IPS-15b (cell line): ENCODE measurements at regions not wholly inside any gene's neighbourhood (a gene's known extent, or its start where the extent isn't known, plus 50 kb on each side); places are given as distances from the start of the nearest gene placed in this dataset.

Experiments used
- H3K27me3 ChIP-seq: one replicate; pipeline ENCODE4 v1.6.1; 2013; ENCODE audit warnings: low read length; ENCODE audit not compliant: control insufficient read depth, insufficient read depth
- H3K36me3 ChIP-seq: one replicate; pipeline ENCODE4 v1.6.1; 2013; ENCODE audit warnings: low read length; ENCODE audit not compliant: control insufficient read depth, insufficient read depth
- H3K4me1 ChIP-seq: one replicate; pipeline ENCODE4 v1.6.1; 2013; ENCODE audit warnings: mild to moderate bottlenecking, low read length; ENCODE audit not compliant: control insufficient read depth, insufficient read depth
- H3K4me3 ChIP-seq: one replicate; pipeline ENCODE4 v1.5.1; 2013; ENCODE audit warnings: low read depth, low read length
- H3K9ac ChIP-seq: one replicate; pipeline ENCODE4 v1.6.1; 2013; ENCODE audit warnings: low read depth, mild to moderate bottlenecking, low read length
- H3K9me3 ChIP-seq: one replicate; pipeline ENCODE4 v1.6.1; 2013; ENCODE audit warnings: mild to moderate bottlenecking, low read length; ENCODE audit not compliant: control insufficient read depth, insufficient read depth

- Histone ChIP-seq H3K4me1 (no peaks in the 10 kb centered on the region), H3K9me3 (no peaks in the 10 kb centered on the region), H3K4me3 (no peak overlapping the region), H3K36me3 (no peaks in the 10 kb centered on the region), H3K27me3 (no peaks in the 10 kb centered on the region), H3K9ac (no peak overlapping the region)
Measured at GRCh38 chr4:19368800-19369199, 882.9 kb upstream of the SLIT2 start.

- H3K9me3 ChIP-seq, result no peaks in the 10 kb centered on the region
- no peak overlapping the region for H3K9ac ChIP-seq
- no peaks in the 10 kb centered on the region for H3K36me3 ChIP-seq
Measured at GRCh38 chr4:19366916-19367315, 884.8 kb upstream of the SLIT2 start.

GRCh38 chr4:19358015-19358414 lies 893.7 kb upstream of the SLIT2 start:
- Histone ChIP-seq H3K4me3 (no peak overlapping the region), H3K4me1 (no peaks in the 10 kb centered on the region), H3K36me3 (no peaks in the 10 kb centered on the region)

More at GRCh38 chr4:19366916-19367315, 884.8 kb upstream of the SLIT2 start:
- H3K27me3 ChIP-seq, result no peaks in the 10 kb centered on the region
- no peak overlapping the region for H3K4me3 ChIP-seq
- no peaks in the 10 kb centered on the region for H3K4me1 ChIP-seq

GRCh38 chr4:19349416-19349815 lies 902.3 kb upstream of the SLIT2 start:
- Histone ChIP-seq H3K4me1 (no peaks in the 10 kb centered on the region), H3K9me3 (no peaks in the 10 kb centered on the region), H3K36me3 (no peaks in the 10 kb centered on the region), H3K27me3 (no peaks in the 10 kb centered on the region), H3K9ac (no peak overlapping the region), H3K4me3 (no peak overlapping the region)

More at GRCh38 chr4:19358015-19358414, 893.7 kb upstream of the SLIT2 start:
- Histone ChIP-seq H3K9ac (no peak overlapping the region), H3K27me3 (no peaks in the 10 kb centered on the region), H3K9me3 (no peaks in the 10 kb centered on the region)

- H3K9me3 ChIP-seq, result no peaks in the 10 kb centered on the region
- H3K4me1 ChIP-seq, result no peaks in the 10 kb centered on the region
- no peak overlapping the region for H3K4me3 ChIP-seq
- H3K36me3 ChIP-seq, result no peaks in the 10 kb centered on the region
- H3K27me3 ChIP-seq, result no peaks in the 10 kb centered on the region
- H3K9ac ChIP-seq, result no peak overlapping the region
Measured at GRCh38 chr4:19348746-19349145, 903.0 kb upstream of the SLIT2 start.

- H3K36me3 ChIP-seq, result no peaks in the 10 kb centered on the region
- H3K9me3 ChIP-seq, result no peaks in the 10 kb centered on the region
- no peaks in the 10 kb centered on the region for H3K4me1 ChIP-seq
- no peaks in the 10 kb centered on the region for H3K27me3 ChIP-seq
- no peak overlapping the region for H3K4me3 ChIP-seq
- no peak overlapping the region for H3K9ac ChIP-seq
Measured at GRCh38 chr4:19346636-19347035, 905.1 kb upstream of the SLIT2 start.

- no peak overlapping the region for H3K9ac ChIP-seq
- H3K4me3 ChIP-seq, result no peak overlapping the region
- H3K27me3 ChIP-seq, result no peaks in the 10 kb centered on the region
- H3K36me3 ChIP-seq, result no peaks in the 10 kb centered on the region
- H3K9me3 ChIP-seq, result no peaks in the 10 kb centered on the region
- no peaks in the 10 kb centered on the region for H3K4me1 ChIP-seq
Measured at GRCh38 chr4:19329631-19330030, 922.1 kb upstream of the SLIT2 start.

GRCh38 chr4:19329077-19329476 lies 922.6 kb upstream of the SLIT2 start:
- Histone ChIP-seq H3K9ac (no peak overlapping the region), H3K4me1 (no peaks in the 10 kb centered on the region), H3K9me3 (no peaks in the 10 kb centered on the region), H3K27me3 (no peaks in the 10 kb centered on the region), H3K4me3 (no peak overlapping the region), H3K36me3 (no peaks in the 10 kb centered on the region)

- Histone ChIP-seq H3K9ac (no peak overlapping the region), H3K27me3 (no peaks in the 10 kb centered on the region), H3K9me3 (no peaks in the 10 kb centered on the region), H3K36me3 (no peaks in the 10 kb centered on the region), H3K4me1 (no peaks in the 10 kb centered on the region), H3K4me3 (no peak overlapping the region)
Measured at GRCh38 chr4:19327364-19327763, 924.3 kb upstream of the SLIT2 start.

- Histone ChIP-seq H3K4me3 (no peak overlapping the region), H3K9me3 (no peaks in the 10 kb centered on the region), H3K9ac (no peak overlapping the region), H3K4me1 (no peaks in the 10 kb centered on the region), H3K36me3 (no peaks in the 10 kb centered on the region), H3K27me3 (no peaks in the 10 kb centered on the region)
Measured at GRCh38 chr4:19324184-19324583, 927.5 kb upstream of the SLIT2 start.

GRCh38 chr4:19319607-19320006 lies 932.1 kb upstream of the SLIT2 start:
- Histone ChIP-seq H3K27me3 (no peaks in the 10 kb centered on the region), H3K4me3 (no peak overlapping the region), H3K9ac (no peak overlapping the region), H3K36me3 (no peaks in the 10 kb centered on the region), H3K4me1 (no peaks in the 10 kb centered on the region), H3K9me3 (no peaks in the 10 kb centered on the region)

GRCh38 chr4:19317377-19317776 lies 934.3 kb upstream of the SLIT2 start:
- Histone ChIP-seq H3K9me3 (no peaks in the 10 kb centered on the region), H3K4me1 (no peaks in the 10 kb centered on the region)

GRCh38 chr4:19314116-19314515 lies 937.6 kb upstream of the SLIT2 start:
- no peak overlapping the region for H3K4me3 ChIP-seq
- no peaks in the 10 kb centered on the region for H3K36me3 ChIP-seq
- no peaks in the 10 kb centered on the region for H3K9me3 ChIP-seq
- H3K27me3 ChIP-seq, result no peaks in the 10 kb centered on the region
- no peaks in the 10 kb centered on the region for H3K4me1 ChIP-seq
- no peak overlapping the region for H3K9ac ChIP-seq

More at GRCh38 chr4:19317377-19317776, 934.3 kb upstream of the SLIT2 start:
- H3K36me3 ChIP-seq, result no peaks in the 10 kb centered on the region
- no peak overlapping the region for H3K9ac ChIP-seq
- H3K4me3 ChIP-seq, result no peak overlapping the region
- H3K27me3 ChIP-seq, result no peaks in the 10 kb centered on the region
